ENCODE measurements at regions not wholly inside any gene's neighbourhood (a gene's known extent, or its start where the extent isn't known, plus 50 kb on each side); places are given as distances from the start of the nearest gene placed in this dataset.

- Histone ChIP-seq H3K4me1 (no peaks in the 10 kb centered on the region), H3K36me3 (ENCODE audit: control insufficient read depth, insufficient read depth, low read length) (no peaks in the 10 kb centered on the region; the same call in 1 of the 2 replicates), H3K9me3 (no peaks in the 10 kb centered on the region), H3K4me3 (ENCODE audit: low read depth, low read length) (no peak overlapping the region), H3K27me3 (replicated peaks; ENCODE audit: control insufficient read depth, insufficient read depth, low read length) (no peaks in the 10 kb centered on the region)
- Mint-ChIP-seq H3K9me3 (ENCODE audit: unreplicated experiment) (no peaks in the 10 kb centered on the region), H3K4me1 (ENCODE audit: low read depth, unreplicated experiment) (no peaks in the 10 kb centered on the region), H3K4me3 (ENCODE audit: unreplicated experiment) (no peak overlapping the region), H3K36me3 (ENCODE audit: insufficient read depth, unreplicated experiment) (no peaks in the 10 kb centered on the region), H3K27me3 (ENCODE audit: insufficient read depth, unreplicated experiment) (no peaks in the 10 kb centered on the region), H3K27ac (ENCODE audit: unreplicated experiment) (no peak overlapping the region)
- no peak for TF ChIP-seq CTCF (IDR thresholded peaks at IDR 0.05; ENCODE audit: insufficient read depth in 1 of 2, low read depth in 1 of 2, low read length in 1 of 2, severe bottlenecking in 1 of 2, unreplicated experiment in 1 of 2)
- ChIA-PET POLR2A (no interaction called here), CTCF (no interaction called here)
- no peak for DNase-seq
- intact Hi-C loops (cut with micrococcal nuclease; ENCODE audit: unreplicated experiment): no loop called here
- no TSS peak for BruUV-seq (replicated peaks)
Measured at GRCh38 chr14:28678887-28679286, 87.7 kb upstream of the FOXG1 start.

GRCh38 chr14:28681681-28682080 lies 84.9 kb upstream of the FOXG1 start:
- H3K4me1 Mint-ChIP-seq (ENCODE audit: low read depth, unreplicated experiment): no peaks in the 10 kb centered on the region
- peaks cover 9% of the 10 kb centered on the region for H3K9me3 Mint-ChIP-seq (ENCODE audit: unreplicated experiment)
- peak in 1 of 2 experiments; percentile 33 for DNase-seq
- ChIA-PET CTCF (no interaction called here), POLR2A (no interaction called here)
- peak in 1 of 2 experiments; percentile 25 for TF ChIP-seq CTCF (IDR thresholded peaks at IDR 0.05; ENCODE audit: insufficient read depth in 1 of 2, low read depth in 1 of 2, low read length in 1 of 2, severe bottlenecking in 1 of 2, unreplicated experiment in 1 of 2)
- no peaks in the 10 kb centered on the region for H3K36me3 Mint-ChIP-seq (ENCODE audit: insufficient read depth, unreplicated experiment)
- Histone ChIP-seq H3K36me3 (ENCODE audit: control insufficient read depth, insufficient read depth, low read length) (no peaks in the 10 kb centered on the region; the same call in 1 of the 2 replicates), H3K4me1 (no peaks in the 10 kb centered on the region), H3K4me3 (ENCODE audit: low read depth, low read length) (no peak overlapping the region), H3K9me3 (no peaks in the 10 kb centered on the region), H3K27me3 (replicated peaks; ENCODE audit: control insufficient read depth, insufficient read depth, low read length) (no peaks in the 10 kb centered on the region)
- H3K4me3 Mint-ChIP-seq (ENCODE audit: unreplicated experiment): no peak overlapping the region
- intact Hi-C loops (cut with micrococcal nuclease; ENCODE audit: unreplicated experiment): no loop called here
- no peaks in the 10 kb centered on the region for H3K27me3 Mint-ChIP-seq (ENCODE audit: insufficient read depth, unreplicated experiment)
- no TSS peak for BruUV-seq (replicated peaks)
- H3K27ac Mint-ChIP-seq (ENCODE audit: unreplicated experiment): no peak overlapping the region

GRCh38 chr14:28690029-28690692 lies 76.4 kb upstream of the FOXG1 start:
- ChIA-PET CTCF (no interaction called here), POLR2A (no interaction called here)
- no peak overlapping the region for H3K27ac Mint-ChIP-seq (ENCODE audit: unreplicated experiment)
- Histone ChIP-seq H3K36me3 (ENCODE audit: control insufficient read depth, insufficient read depth, low read length) (no peaks in the 10 kb centered on the region), H3K27me3 (replicated peaks; ENCODE audit: control insufficient read depth, insufficient read depth, low read length) (no peaks in the 10 kb centered on the region), H3K4me1 (no peaks in the 10 kb centered on the region), H3K4me3 (ENCODE audit: low read depth, low read length) (no peak overlapping the region), H3K9me3 (no peaks in the 10 kb centered on the region)
- no peaks in the 10 kb centered on the region for H3K27me3 Mint-ChIP-seq (ENCODE audit: insufficient read depth, unreplicated experiment)
- no peak overlapping the region for H3K4me3 Mint-ChIP-seq (ENCODE audit: unreplicated experiment)
- intact Hi-C loops (cut with micrococcal nuclease; ENCODE audit: unreplicated experiment): no loop called here
- no peaks in the 10 kb centered on the region for H3K4me1 Mint-ChIP-seq (ENCODE audit: low read depth, unreplicated experiment)
- no peaks in the 10 kb centered on the region for H3K36me3 Mint-ChIP-seq (ENCODE audit: insufficient read depth, unreplicated experiment)
- no TSS peak for BruUV-seq (replicated peaks)
- DNase-seq: no peak
- H3K9me3 Mint-ChIP-seq (ENCODE audit: unreplicated experiment): no peaks in the 10 kb centered on the region
- TF ChIP-seq CTCF (IDR thresholded peaks at IDR 0.05; ENCODE audit: insufficient read depth in 1 of 2, low read depth in 1 of 2, low read length in 1 of 2, severe bottlenecking in 1 of 2, unreplicated experiment in 1 of 2): no peak

Measured in Caco-2 (cell line).